Thymus (tissue), 11 donors: ENCODE measurements at regions not wholly inside any gene's neighbourhood (a gene's known extent, or its start where the extent isn't known, plus 50 kb on each side); places are given as distances from the start of the nearest gene placed in this dataset.
"Not testable (repeated sequence)": the region's sequence is repeated elsewhere in the genome, so short reads cannot be mapped to it uniquely, and the experiment has no call there.

ENCODE experiments used
- DNase-seq, 9 donors: peaks; one replicate each; pipeline ENCODE4 v3.0.0-alpha.2; 2013; ENCODE audit warnings: low spot score in 9 of 9, low read depth in 6 of 9, missing footprints in 1 of 9
- H3K27ac ChIP-seq, 2 donors: one replicate each; pipeline ENCODE4 v1.5.1; 2013; ENCODE audit warnings: control low read depth in 1 of 2, low read depth in 1 of 2, low read length in 1 of 2, mild to moderate bottlenecking in 1 of 2, moderate library complexity in 1 of 2
- H3K27me3 ChIP-seq, 2 donors: one replicate each; pipeline ENCODE4 v1.5.1; 2013; ENCODE audit warnings: low read length in 1 of 2; ENCODE audit not compliant: control insufficient read depth in 2 of 2, insufficient read depth in 1 of 2
- H3K36me3 ChIP-seq, 2 donors: one replicate each; pipeline ENCODE4 v1.5.1; 2013; ENCODE audit warnings: low read length in 1 of 2, mild to moderate bottlenecking in 1 of 2, moderate library complexity in 1 of 2; ENCODE audit not compliant: control insufficient read depth in 2 of 2, insufficient read depth in 2 of 2
- H3K4me1 ChIP-seq, 2 donors: one replicate each; pipeline ENCODE4 v1.5.1; 2013; ENCODE audit warnings: low read length in 2 of 2; ENCODE audit not compliant: control insufficient read depth in 2 of 2, insufficient read depth in 2 of 2
- H3K4me3 ChIP-seq, 2 donors: one replicate each; pipeline ENCODE4 v1.5.1; 2013; ENCODE audit warnings: low read length in 2 of 2, control low read depth in 1 of 2, mild to moderate bottlenecking in 1 of 2
- H3K9me3 ChIP-seq, 2 donors: one replicate each; pipeline ENCODE4 v1.5.1; 2013; ENCODE audit warnings: low read length in 1 of 2, mild to moderate bottlenecking in 1 of 2; ENCODE audit not compliant: control insufficient read depth in 2 of 2, insufficient read depth in 1 of 2
- WGBS: extraction: QIAGEN DNeasy Blood & Tissue Kit; methylation state at CpG from one replicate; pipeline ENCODE4 v1.1.7; 2013; 5-methylcytosine and 5-hydroxymethylcytosine counted together
- donor health status: healthy.

- peaks cover 0 to 9% of the 10 kb centered on the region in 2 donors for H3K4me1 ChIP-seq
- H3K4me3 ChIP-seq: no peak overlapping the region
- no peak for DNase-seq
- no peaks in the 10 kb centered on the region for H3K9me3 ChIP-seq
- no peaks in the 10 kb centered on the region for H3K27me3 ChIP-seq
- H3K36me3 ChIP-seq: no peaks in the 10 kb centered on the region
- H3K27ac ChIP-seq: no peak overlapping the region
- 95% methylated on average over 11 of the region's 11 CpGs for WGBS
Measured at GRCh38 chr2:38486213-38487026, 109.3 kb upstream of the ATL2 start.

GRCh38 chr2:38485734-38486133 is 108.7 kb upstream of the ATL2 start:
- H3K4me1 ChIP-seq: peaks cover 0 to 9% of the 10 kb centered on the region in 2 donors
- no peak overlapping the region for H3K27ac ChIP-seq
- no peak overlapping the region for H3K4me3 ChIP-seq
- H3K27me3 ChIP-seq: no peaks in the 10 kb centered on the region
- 97% methylated on average over 3 of the region's 3 CpGs for whole genome bisulfite sequencing
- no peaks in the 10 kb centered on the region for H3K36me3 ChIP-seq
- H3K9me3 ChIP-seq: peaks cover 0 to 3% of the 10 kb centered on the region in 2 donors
- DNase-seq: no peak

- no peak for DNase-seq
- H3K4me3 ChIP-seq: no peak overlapping the region
- peaks cover 0 to 9% of the 10 kb centered on the region in 2 donors for H3K4me1 ChIP-seq
- H3K27ac ChIP-seq: no peak overlapping the region
- H3K27me3 ChIP-seq: no peaks in the 10 kb centered on the region
- H3K36me3 ChIP-seq: no peaks in the 10 kb centered on the region
- WGBS: 90% methylated on average over 5 of the region's 5 CpGs
- H3K9me3 ChIP-seq: peaks cover 0 to 11% of the 10 kb centered on the region in 2 donors
Measured at GRCh38 chr2:38484957-38485356, 107.9 kb upstream of the ATL2 start.

- no peak for DNase-seq
- WGBS: 89% methylated on average over 5 of the region's 5 CpGs
- Histone ChIP-seq H3K4me3 (no peak overlapping the region), H3K36me3 (no peaks in the 10 kb centered on the region), H3K27me3 (no peaks in the 10 kb centered on the region), H3K9me3 (peaks cover 0 to 12% of the 10 kb centered on the region in 2 donors), H3K27ac (peak overlapping the region in 1 of 2 donors; percentile 18), H3K4me1 (peaks cover 0 to 9% of the 10 kb centered on the region in 2 donors)
Measured at GRCh38 chr2:38483776-38484501, 106.9 kb upstream of the ATL2 start.

- not testable (repeated sequence) for H3K36me3 ChIP-seq, DNase-seq, H3K27me3 ChIP-seq, H3K4me3 ChIP-seq, H3K27ac ChIP-seq, H3K4me1 ChIP-seq
- peaks cover 0 to 12% of the 10 kb centered on the region in 2 donors for H3K9me3 ChIP-seq
- 99% methylated on average over 6 of the region's 6 CpGs for WGBS
Measured at GRCh38 chr2:38482710-38483109, 105.6 kb upstream of the ATL2 start.

GRCh38 chr2:38480617-38481016 is 103.5 kb upstream of the ATL2 start:
- peaks cover 0 to 2% of the 10 kb centered on the region in 2 donors for H3K27me3 ChIP-seq
- H3K4me3 ChIP-seq: no peak overlapping the region
- H3K4me1 ChIP-seq: peaks cover 0 to 9% of the 10 kb centered on the region in 2 donors
- no peaks in the 10 kb centered on the region for H3K36me3 ChIP-seq
- no peak for DNase-seq
- H3K9me3 ChIP-seq: peaks cover 0 to 12% of the 10 kb centered on the region in 2 donors
- no peak overlapping the region for H3K27ac ChIP-seq

GRCh38 chr2:38477006-38477405 is 99.9 kb upstream of the ATL2 start:
- DNase-seq: no peak
- Histone ChIP-seq H3K9me3 (peaks cover 0 to 12% of the 10 kb centered on the region in 2 donors), H3K27me3 (peaks cover 0 to 2% of the 10 kb centered on the region in 2 donors), H3K4me1 (no peaks in the 10 kb centered on the region), H3K4me3 (no peak overlapping the region), H3K36me3 (no peaks in the 10 kb centered on the region), H3K27ac (no peak overlapping the region)
- WGBS: 96% methylated on average over 2 of the region's 2 CpGs

- Histone ChIP-seq H3K27me3 (peaks cover 0 to 2% of the 10 kb centered on the region in 2 donors), H3K27ac (peak overlapping the region in 1 of 2 donors; percentile 8), H3K9me3 (peaks cover 0 to 7% of the 10 kb centered on the region in 2 donors), H3K36me3 (no peaks in the 10 kb centered on the region), H3K4me3 (no peak overlapping the region), H3K4me1 (no peaks in the 10 kb centered on the region)
- no peak for DNase-seq
- WGBS: 95% methylated on average over 3 of the region's 3 CpGs
Measured at GRCh38 chr2:38475567-38475881, 98.5 kb upstream of the ATL2 start.
